ENCODE measurements at regions not wholly inside any gene's neighbourhood (a gene's known extent, or its start where the extent isn't known, plus 50 kb on each side); places are given as distances from the start of the nearest gene placed in this dataset.
"Not testable (repeated sequence)": the region's sequence is repeated elsewhere in the genome, so short reads cannot be mapped to it uniquely, and the experiment has no call there.

DNA sequence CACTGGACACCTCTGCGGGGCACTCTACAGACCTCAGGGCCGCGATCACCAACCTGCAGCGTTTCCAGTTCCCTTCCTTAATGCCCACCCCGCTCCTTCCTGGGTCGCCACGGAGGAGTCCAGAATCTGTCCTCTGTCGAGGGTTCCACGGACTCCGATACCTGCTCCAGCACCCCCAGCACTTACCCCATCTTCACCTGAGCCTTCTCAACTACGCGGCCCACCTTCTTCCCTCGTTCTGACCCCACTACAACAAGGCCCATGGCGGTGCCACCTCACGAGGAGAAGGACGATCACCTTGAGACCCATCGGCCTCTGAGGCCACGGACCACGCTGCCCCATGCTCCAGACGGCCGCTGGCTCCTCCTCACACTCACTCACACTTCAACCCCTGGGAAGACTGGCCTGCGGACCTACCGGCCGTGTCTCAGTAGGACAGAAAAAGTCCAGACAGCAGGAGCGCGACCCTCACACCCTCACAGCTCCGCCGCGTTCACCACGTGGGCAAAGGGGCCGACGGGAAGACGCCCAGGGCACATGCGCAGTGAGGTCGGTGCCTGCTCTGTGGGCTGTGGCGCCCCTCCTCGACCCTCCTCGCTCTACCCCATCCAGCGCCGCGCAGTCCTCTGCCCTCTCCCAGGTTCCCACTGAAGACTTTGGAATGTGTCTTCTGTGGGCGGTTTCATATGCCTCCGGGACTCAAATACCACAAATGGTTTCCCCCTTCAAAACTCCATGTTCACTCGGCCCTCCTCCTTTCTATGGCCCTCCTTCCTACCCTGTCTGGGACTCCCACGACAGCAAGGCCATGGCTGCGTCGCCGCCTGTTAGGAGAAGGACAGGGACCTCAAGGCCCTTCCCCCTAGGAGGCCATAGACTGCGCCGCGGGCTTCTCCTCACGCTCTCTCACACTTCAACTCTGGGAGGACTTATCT is 193.9 kb upstream of the PHF14 start:
- DNase-seq (ENCODE audit: low read depth in 3 of 3) = no peak

DNA sequence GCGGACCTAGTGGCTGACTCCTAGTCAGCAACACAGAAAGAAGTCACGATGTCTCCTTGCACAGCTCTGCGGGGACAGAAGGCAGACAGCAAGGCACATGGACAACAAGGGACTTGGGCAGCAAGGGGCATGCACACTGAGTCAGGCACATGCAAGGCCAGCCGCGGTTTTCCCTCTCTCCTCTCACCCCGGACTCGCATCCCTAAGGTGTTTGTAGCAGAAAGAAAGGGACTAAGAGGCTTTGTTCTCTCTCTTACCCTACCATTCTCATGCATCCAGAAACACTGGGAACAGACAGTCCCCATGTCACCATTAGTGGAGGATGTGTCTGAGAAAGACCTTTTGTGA is 193.3 kb upstream of the PHF14 start:
- no peak for DNase-seq (ENCODE audit: low read depth in 3 of 3)

DNA sequence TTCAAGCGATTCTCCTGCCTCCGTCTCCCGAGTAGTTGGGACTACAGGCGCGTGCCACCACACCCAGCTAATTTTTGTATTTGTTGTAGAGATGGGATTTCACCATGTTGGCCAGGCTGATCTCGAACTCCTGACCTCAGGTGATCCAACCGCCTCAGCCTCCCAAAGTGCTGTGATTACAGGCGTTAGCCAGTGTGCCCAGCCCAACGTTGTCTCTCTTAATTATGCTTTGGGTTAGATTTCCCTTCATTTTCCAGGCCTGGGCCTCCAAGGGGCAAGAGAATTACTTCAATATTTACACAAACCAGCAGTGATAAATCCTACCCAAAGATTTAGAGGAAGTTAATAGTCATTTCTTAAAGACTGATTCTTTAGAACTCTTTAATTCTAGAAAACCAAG is 186.7 kb upstream of the PHF14 start:
- DNase-seq (ENCODE audit: low read depth in 3 of 3) = not testable (repeated sequence)

DNA sequence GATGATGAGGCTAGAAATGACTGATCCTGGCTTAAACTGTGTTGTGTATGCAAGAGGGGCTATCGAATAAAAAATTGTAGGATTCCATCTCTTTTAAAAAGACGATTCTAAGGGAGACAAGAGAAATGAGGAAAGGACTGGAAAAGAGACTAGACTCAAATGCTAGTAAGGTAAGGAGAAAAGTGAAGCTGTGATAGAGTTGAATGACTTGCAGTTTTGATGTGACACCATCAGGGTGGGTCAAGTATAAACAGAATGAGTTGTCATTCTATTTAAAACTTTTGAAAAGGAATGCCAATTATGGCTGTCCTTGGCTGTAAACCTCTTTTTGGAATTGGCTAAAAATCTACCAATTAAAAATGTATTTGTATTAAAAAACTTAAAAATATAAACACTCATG is 184.5 kb upstream of the PHF14 start:
- DNase-seq (ENCODE audit: low read depth in 3 of 3) = no peak

DNA sequence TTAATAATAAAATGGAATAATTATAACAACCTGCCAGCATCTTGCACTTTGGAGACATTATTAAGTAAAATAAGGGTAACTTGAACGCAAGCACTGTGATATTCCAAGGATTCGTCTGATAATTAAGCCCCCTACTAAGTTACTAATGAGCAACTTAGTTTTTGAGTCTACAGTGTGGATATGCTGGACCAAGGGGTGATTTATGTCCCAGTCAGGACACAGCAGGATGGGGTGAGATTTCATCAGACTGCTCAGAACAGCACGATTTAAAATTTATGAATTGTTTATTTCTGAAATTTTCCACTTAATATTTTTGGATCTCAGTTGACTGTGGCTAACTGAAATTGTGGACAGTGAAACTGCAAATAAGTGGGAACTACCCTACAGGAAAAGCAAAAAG is 182.8 kb upstream of the PHF14 start:
- DNase-seq (ENCODE audit: low read depth in 3 of 3) = no peak

DNA sequence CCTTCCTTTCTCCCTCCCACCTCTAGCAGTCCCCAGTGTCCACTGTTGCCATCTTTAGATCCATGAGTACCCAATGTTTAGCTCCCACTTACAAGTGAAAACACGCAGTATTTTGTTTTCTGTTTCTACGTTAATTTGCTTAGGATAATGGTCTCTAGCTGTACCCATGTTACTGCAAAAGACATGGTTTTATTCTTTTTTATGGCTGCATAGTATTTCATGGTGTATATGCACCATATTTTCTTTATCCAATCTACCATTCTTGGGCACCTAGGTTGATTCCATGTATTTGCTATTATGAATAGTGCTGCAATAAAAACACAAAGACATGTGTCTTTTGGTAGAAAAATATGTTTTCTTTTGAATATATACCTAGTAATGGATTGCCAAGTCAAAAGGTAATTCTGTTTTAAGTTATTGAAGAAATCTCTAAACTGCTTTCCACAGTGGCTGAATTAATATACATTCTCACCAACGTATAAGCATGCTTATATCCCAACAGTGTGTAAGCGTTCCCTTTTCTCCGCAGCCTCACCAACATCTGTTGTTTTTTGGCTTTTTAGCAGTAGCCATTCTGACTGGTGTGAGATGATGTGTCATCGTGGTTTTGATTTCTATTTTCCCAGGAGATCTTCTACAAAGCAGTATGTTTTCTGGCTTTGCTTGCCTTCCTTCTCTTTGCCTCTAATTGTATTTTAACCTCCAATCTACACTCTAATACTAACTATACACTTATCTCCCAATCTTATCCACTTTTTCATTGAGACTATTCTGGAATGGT is 179.5 kb upstream of the PHF14 start:
- DNase-seq (ENCODE audit: low read depth in 3 of 3) = no peak

DNA sequence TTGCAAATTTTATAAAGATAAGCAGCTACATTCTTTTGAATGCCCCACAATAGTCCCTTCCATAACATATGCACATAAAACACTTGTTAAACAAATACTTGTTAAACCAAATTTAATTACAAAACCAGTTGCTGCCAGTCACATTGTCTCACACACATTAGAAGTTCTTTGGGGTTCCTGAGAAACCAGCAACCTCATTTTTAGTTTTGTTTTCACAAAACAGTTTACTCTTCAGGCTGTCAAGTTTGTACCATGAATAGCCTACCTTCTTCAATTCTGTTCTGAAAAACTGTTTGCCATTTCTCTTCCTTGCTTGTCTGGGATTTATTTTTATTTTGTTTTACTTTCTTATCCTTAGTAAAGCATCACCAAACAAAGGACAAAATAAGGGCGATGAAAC is 176.5 kb upstream of the PHF14 start:
- DNase-seq (ENCODE audit: low read depth in 3 of 3) = no peak

DNA sequence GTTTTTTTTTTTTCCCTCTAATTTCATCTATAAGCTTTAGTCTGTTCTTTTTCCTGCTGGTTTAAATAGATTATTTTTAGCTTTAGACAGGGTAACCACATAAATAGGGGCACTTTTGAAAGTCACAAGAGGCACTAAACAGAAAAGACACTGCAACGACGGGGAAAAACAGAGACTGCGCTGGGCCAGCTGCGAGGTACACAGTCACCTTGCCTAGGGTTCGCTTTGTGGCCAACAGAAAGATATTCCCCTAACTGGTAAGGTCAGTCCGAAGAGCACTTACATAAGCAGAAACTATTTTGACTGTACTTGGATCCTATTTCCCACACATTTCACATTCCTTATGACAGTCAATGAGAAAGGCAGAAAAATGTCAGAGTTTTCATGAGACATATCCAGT is 175.6 kb upstream of the PHF14 start:
- no peak for DNase-seq (ENCODE audit: low read depth in 3 of 3)

DNA sequence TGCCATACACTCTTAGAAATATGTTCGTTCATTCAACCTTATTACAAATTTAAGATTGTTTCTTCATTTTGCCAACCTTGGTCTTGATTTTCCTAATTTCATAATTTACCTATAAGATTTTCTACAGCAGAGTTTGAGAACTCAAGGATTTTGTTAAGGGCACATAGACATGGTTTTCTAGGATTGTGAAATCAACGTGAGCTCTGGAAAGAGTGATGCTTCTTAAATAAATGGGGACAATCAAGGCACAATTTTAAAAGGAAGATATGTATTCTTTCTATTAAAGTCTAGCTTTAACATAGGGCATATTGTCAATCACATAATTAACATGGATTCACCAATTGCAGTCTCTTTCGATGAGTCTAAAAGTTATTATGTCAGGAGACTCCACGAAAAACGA is 174.2 kb upstream of the PHF14 start:
- DNase-seq (ENCODE audit: low read depth in 3 of 3) = no peak

DNA sequence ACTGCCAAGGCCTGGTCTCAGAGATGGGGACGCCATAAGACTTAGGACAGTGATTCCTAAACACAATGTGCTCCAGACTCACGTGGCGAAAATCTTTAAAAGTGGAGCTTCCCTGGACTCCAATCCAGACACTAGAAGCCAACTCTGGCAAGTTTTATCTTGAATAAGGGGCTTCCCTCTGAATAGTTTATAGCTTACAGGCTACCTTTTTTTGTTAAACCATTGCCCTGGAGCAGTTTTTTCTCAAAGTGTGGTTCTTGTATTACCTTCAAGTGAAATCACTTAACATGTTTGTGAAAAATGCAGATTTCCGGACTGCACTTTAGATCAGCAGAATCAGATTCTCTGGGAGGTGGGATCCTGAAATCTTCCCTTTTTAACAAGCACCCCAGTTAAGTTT is 171.7 kb upstream of the PHF14 start:
- no peak for DNase-seq (ENCODE audit: low read depth in 3 of 3)

DNA sequence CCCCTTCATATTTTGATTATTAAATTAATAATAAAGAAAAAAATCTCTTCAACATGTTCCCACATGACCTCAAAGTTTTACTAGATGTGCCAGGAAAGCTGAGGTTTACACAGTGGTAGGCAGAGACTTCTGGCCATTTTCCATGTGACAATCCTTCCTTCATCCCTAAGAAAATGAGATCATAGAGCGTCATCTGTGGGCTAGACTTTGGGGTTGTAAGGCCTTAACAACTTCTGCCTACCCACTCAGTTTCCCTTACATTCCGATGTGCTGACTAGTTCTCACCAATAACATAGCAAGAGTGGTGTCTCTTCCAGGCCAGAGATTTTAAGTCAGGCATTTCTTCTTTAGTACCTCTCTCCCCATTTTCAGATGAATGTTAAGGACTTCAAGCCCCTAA is 171.1 kb upstream of the PHF14 start:
- no peak for DNase-seq (ENCODE audit: low read depth in 3 of 3)

DNA sequence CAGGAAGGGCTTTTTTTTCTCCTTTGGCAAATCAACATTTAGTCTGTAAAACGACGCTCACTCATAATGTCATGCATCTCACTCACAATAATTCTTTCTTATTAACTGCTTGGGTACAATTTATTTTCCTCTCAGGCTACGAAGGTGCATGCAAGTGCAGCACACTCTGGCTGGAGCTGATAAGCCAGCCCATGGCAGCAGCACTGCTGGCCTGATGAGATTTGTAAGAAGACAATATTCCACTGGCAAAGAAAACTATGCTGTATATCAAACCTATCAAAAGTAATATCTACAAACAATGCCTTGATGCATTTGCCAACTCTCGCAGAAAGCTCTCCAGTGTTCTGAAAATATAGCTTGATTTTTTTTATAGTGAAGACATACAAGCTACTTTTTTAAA is 170.0 kb upstream of the PHF14 start:
- DNase-seq (ENCODE audit: low read depth in 3 of 3) = no peak

DNA sequence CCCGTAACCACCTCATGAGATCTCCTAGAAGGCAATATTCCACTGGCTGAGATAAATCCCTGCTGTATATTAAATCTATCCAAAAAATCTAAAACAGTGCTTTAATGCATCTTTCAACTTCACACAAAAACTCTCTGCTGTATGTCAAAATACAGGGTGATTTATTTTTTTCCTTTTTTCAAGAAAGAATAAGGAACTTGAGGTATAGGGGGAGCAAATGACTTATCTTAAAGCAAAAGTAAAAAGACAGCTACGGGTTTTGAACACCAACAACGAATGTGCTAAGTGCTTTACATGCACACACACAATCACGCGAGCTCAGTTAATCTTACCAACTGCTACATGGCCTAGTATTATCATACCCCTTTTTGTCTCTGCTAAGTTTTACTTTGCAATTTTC is 168.9 kb upstream of the PHF14 start:
- no peak for DNase-seq (ENCODE audit: low read depth in 3 of 3)

DNA sequence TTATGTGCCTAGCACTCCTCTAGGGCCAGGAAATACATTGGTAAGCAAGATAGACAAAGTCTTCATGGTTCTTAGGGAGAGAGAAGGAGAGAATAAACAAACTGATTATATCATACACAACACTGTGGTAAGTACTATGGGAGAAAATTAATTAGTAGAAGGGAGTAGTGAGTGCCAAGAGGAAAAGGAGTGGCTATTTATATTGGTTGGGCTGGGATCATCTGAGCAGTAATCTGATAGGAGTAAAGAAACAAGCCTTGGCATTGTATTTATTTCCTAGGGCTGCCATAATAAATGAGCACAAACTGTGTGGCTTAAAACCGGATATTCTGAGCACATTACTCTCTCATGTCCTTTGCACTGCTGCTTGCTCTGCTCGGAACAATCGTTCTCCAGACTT is 158.1 kb upstream of the PHF14 start:
- DNase-seq (ENCODE audit: low read depth in 3 of 3) = no peak

DNA sequence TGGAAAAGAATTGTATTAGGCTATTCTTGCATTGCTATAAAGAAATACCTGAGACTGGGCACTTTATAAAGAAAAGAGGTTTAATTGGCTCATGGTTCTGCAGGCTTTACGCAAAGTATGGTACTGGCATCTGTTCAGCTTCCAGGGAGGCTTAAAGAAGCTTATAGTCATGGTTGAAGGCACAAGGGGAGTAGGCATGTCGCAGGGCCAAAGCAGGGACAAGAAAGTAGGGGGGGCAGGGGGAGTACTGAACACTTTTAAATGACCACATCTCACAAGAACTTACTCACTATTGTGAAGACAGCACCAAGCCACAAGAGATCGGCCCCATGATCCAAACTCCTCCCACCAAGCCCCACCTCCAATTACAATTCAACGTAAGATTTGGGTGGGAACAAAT is 152.5 kb upstream of the PHF14 start:
- no peak for DNase-seq (ENCODE audit: low read depth in 3 of 3)

DNA sequence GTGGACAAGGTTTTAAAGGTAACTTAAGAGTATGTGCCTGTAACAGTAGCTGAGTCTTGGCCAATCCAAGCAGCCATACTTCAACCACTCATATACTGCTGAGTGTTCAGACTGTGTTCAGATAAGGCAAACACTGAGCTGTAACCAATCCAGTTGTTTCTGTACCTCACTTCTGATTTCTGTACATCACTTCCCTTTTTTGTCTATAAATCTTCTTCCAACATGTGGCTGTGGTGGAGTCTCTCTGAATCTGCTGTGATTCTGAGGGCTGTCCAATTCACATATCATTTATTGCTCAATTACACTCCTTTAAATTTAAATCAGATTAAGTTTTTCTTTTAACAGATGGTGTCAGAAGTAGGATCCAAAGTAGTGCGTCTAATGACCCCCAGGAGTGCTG is 149.5 kb upstream of the PHF14 start:
- DNase-seq (ENCODE audit: low read depth in 3 of 3) = no peak

DNA sequence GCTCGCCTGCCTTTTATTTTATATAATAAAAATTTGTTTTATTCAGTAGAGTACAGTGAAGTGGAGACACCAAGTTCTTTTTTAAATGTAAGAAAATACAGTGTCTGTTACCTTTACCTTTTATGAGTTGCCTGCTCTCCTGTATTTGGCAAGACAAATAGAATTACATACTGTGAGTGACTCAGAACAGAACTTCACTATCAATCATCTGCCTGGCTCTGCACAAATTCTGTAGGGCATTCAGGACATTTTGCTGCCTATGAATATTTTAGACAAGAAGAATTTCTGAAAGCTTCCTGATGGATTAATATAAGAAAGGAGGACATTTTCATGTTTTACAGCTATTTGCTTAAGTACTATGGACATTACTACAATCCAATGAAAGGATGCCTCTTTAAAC is 135.4 kb upstream of the PHF14 start:
- DNase-seq (ENCODE audit: low read depth in 3 of 3) = no peak

DNA sequence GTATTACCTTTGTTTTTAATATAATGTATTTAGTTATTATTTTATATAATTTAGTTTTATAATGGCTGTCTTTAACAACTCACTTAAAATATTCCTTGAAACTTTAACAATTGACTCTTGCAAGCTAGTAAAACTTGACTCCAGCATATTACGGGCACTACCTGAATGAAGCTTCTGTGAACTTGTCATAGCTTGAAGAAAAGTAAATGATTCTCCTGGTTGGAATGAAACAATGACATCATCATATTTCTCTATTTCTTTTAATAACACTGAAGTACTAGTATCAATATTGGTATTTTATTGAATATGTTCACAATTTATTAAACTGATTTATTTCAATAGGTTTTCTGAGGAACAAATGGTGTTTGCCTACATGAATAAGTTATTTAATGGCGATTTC is 128.4 kb upstream of the PHF14 start:
- no peak for DNase-seq (ENCODE audit: low read depth in 3 of 3)

DNA sequence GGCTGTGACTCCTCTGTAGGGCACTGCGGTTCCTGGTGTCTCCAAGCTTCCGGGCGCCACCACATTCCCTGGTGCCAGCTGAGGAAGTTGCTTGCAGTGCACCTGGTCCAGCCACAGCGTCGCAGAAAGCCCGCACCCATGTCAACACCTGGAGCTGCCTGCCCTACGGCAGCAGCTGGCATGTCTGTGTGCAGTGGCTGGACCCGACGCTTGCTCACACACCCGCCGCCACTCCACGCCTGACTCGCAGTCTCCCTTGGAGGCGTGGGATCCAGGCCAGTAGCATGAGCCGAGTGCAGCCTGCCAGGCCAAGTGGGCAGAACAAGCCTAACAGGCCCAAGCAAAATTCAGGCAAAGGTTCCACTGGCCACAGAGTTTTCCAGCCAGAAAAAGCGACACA is 118.1 kb upstream of the PHF14 start:
- no peak for DNase-seq (ENCODE audit: low read depth in 3 of 3)

DNA sequence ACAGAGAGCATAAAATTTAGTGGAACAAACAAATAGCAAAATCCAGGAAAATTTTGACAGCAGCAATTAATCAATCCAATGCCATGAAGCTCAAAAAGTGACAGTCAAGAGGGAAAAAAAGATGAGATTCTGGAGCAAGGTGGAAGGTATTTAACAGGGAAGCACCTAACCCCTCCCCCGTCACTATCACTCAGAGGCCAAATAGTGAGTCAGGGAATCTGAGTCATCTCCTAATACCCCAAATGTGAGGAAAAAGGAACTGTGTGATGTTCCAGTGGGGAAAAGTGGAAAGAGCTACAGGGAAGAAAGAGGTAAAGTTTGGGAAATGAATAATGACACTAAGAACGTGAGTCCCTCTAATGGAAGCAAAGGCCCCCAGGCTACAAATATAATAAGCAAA is 113.2 kb upstream of the PHF14 start:
- no peak for DNase-seq (ENCODE audit: low read depth in 3 of 3)

DNA sequence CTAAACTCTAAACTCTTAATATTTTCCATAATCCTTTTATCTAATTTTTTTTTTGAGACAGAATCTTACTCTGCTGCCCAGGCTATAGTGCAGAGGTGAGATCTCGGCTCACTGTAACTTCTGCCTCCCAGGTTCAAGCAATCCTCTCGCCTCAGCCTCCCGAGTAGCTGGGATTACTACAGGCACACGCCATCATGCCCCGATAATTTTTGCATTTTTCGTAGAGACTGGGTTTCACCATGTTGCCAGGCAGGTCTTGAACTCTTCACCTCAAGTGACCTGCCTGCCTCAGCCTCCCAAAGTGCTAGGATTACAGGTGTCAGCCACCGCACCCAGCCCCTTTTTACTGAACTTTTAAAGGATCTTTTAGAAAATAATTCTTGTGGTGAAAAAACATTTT is 110.2 kb upstream of the PHF14 start:
- DNase-seq (ENCODE audit: low read depth in 3 of 3) = no peak

DNA sequence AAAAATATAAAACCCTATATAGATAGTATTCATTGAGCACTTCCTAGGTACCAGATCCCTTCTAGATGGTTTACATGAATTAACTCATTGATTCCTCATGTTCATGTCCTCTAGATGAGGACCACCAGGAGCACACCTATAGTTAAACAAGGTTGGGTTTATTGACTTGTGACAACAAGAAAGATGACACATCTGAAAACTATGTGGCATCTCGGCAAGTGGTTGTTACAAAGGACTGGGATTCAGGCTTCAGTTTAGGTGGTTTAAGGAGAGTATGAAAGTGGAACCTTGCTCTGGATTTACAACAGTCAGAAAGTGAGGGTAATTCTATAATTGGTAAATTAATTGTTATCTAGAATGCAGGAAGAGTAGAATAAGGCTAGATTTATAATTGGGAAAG is 99.0 kb upstream of the PHF14 start:
- no peak for DNase-seq (ENCODE audit: low read depth in 3 of 3)

DNA sequence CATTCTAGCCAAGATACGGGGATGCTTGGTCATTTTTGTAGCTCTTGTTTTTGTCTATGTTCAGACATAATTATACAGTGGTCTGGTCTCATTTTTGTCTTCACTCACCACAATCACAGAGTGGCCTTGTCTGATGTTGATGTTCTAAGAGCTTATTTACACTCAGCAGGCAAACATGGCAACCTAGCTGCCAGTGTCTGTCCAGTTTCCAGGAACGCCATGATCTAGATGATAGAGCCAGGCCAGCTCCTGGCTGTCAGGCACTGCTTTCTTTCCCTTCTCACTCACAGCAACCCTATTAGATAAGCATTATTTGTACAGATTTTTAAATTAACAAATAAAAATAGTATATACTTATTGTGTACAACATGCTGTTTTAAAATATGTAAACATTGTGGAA is 98.6 kb upstream of the PHF14 start:
- DNase-seq (ENCODE audit: low read depth in 3 of 3) = no peak

Measured in stimulated activated CD4-positive, alpha-beta T cell treated with anti-CD3 and anti-CD28 coated beads, TNF-alpha, amount 100 ng/mL, for 4 hours (primary cell).